ENCODE measurements at regions not wholly inside any gene's neighbourhood (a gene's known extent, or its start where the extent isn't known, plus 50 kb on each side); places are given as distances from the start of the nearest gene placed in this dataset.
A peak's percentile ranks its signal among the peaks of the same experiment; 100 is the strongest.

DNA sequence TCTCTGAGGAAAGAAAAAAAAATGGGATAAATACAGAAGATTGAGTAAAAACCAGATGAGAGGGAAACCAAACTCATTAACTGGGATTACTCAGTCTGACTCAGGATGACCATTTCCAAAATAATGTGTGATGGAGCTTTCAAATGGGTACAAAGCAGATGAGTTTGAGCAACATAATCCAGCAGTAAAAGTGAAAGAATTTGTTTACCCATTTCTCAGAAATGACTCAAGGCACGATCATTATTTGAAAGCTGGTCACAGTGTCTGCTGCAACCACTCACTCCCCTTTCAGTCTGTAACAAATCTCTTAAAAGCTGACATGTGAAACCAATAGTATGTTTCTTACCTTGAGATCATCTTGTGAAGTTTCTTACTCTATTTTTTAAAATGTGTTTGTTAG lies 104.7 kb upstream of the KLF14 start:
- Histone ChIP-seq H3K27ac (ENCODE audit: low read depth, low read length) (peak overlapping the region; percentile 62), H4K20me1 (ENCODE audit: insufficient read depth, low read length) (no peaks in the 10 kb centered on the region), H3K4me3 (ENCODE audit: insufficient read depth, low read length) (peak overlapping the region; percentile 6), H3K4me1 (ENCODE audit: insufficient read depth, low read length) (peaks cover 26% of the 10 kb centered on the region), H3K36me3 (ENCODE audit: insufficient read depth, low read length) (no peaks in the 10 kb centered on the region), H3K27me3 (ENCODE audit: insufficient read depth, low read length) (no peaks in the 10 kb centered on the region), H3K4me2 (ENCODE audit: insufficient read depth, low read length) (peak overlapping the region; percentile 66), H2AFZ (ENCODE audit: low read length) (no peak overlapping the region), H3K79me2 (ENCODE audit: insufficient read depth, low read length) (no peaks in the 10 kb centered on the region), H3K9me3 (ENCODE audit: low read depth, low read length) (no peaks in the 10 kb centered on the region)
- TF ChIP-seq, protein P1, sequence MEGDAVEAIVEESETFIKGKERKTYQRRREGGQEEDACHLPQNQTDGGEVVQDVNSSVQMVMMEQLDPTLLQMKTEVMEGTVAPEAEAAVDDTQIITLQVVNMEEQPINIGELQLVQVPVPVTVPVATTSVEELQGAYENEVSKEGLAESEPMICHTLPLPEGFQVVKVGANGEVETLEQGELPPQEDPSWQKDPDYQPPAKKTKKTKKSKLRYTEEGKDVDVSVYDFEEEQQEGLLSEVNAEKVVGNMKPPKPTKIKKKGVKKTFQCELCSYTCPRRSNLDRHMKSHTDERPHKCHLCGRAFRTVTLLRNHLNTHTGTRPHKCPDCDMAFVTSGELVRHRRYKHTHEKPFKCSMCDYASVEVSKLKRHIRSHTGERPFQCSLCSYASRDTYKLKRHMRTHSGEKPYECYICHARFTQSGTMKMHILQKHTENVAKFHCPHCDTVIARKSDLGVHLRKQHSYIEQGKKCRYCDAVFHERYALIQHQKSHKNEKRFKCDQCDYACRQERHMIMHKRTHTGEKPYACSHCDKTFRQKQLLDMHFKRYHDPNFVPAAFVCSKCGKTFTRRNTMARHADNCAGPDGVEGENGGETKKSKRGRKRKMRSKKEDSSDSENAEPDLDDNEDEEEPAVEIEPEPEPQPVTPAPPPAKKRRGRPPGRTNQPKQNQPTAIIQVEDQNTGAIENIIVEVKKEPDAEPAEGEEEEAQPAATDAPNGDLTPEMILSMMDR (IDR thresholded peaks at IDR 0.05; ENCODE audit: extremely low read depth, low read depth, low read length), result no peak
- peak; percentile 95 for DNase-seq (ENCODE audit: insufficient read length, low spot score, missing footprints)

DNA sequence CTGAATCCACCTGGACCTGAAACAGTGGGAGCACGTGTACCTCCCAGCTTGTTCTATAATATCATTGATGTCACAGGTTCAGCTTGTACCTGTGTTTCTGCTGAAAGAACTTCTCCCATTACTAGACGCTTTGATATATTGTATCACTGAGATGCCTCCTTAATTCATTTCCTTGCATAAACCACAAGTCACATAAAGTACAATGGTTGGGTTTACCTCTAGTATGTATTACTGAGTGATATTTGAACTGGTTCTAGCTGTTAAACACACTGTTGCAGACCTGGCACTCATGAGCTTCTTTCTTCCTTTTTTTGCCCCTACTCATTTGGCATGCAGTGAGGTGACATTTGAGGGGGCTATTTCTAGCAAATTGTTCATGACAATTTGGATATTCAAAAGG lies 106.6 kb upstream of the KLF14 start:
- Histone ChIP-seq H4K20me1 (ENCODE audit: insufficient read depth, low read length) (no peaks in the 10 kb centered on the region), H2AFZ (ENCODE audit: low read length) (no peak overlapping the region), H3K27ac (ENCODE audit: low read depth, low read length) (no peak overlapping the region), H3K4me3 (ENCODE audit: insufficient read depth, low read length) (no peak overlapping the region), H3K9me3 (ENCODE audit: low read depth, low read length) (no peaks in the 10 kb centered on the region), H3K4me1 (ENCODE audit: insufficient read depth, low read length) (peaks cover 40% of the 10 kb centered on the region), H3K4me2 (ENCODE audit: insufficient read depth, low read length) (no peak overlapping the region), H3K79me2 (ENCODE audit: insufficient read depth, low read length) (no peaks in the 10 kb centered on the region), H3K36me3 (ENCODE audit: insufficient read depth, low read length) (no peaks in the 10 kb centered on the region), H3K27me3 (ENCODE audit: insufficient read depth, low read length) (no peaks in the 10 kb centered on the region)
- TF ChIP-seq, protein P1 (IDR thresholded peaks at IDR 0.05; ENCODE audit: extremely low read depth, low read depth, low read length), result no peak
- no peak for DNase-seq (ENCODE audit: insufficient read length, low spot score, missing footprints)

DNA sequence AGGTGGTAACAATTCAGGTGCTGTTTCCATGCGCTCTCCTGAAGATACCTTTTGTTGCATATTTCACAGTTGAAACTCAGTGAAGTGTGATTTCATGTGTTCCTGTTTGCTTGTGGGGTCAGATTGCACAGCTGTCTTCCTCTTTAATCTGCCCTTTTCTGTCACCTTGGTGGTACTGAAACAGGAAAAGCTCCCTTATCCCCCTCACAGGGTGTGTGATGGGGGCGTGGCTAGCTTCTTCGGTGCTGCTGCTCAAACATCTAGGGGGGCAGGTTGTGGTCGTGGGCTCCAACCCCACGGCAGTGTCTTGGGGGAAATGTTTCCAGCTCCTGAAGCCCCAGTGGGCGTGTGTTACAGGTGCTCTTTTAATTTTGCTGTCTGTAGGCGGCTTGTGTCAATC lies 107.4 kb upstream of the KLF14 start:
- Histone ChIP-seq H2AFZ (ENCODE audit: low read length) (no peak overlapping the region), H3K27ac (ENCODE audit: low read depth, low read length) (no peak overlapping the region), H3K4me1 (ENCODE audit: insufficient read depth, low read length) (peaks cover 46% of the 10 kb centered on the region), H4K20me1 (ENCODE audit: insufficient read depth, low read length) (no peaks in the 10 kb centered on the region), H3K27me3 (ENCODE audit: insufficient read depth, low read length) (no peaks in the 10 kb centered on the region), H3K9me3 (ENCODE audit: low read depth, low read length) (no peaks in the 10 kb centered on the region), H3K4me3 (ENCODE audit: insufficient read depth, low read length) (no peak overlapping the region), H3K4me2 (ENCODE audit: insufficient read depth, low read length) (no peak overlapping the region), H3K79me2 (ENCODE audit: insufficient read depth, low read length) (no peaks in the 10 kb centered on the region), H3K36me3 (ENCODE audit: insufficient read depth, low read length) (no peaks in the 10 kb centered on the region)
- TF ChIP-seq, protein P1 (IDR thresholded peaks at IDR 0.05; ENCODE audit: extremely low read depth, low read depth, low read length), result no peak
- DNase-seq (ENCODE audit: insufficient read length, low spot score, missing footprints), result no peak

DNA sequence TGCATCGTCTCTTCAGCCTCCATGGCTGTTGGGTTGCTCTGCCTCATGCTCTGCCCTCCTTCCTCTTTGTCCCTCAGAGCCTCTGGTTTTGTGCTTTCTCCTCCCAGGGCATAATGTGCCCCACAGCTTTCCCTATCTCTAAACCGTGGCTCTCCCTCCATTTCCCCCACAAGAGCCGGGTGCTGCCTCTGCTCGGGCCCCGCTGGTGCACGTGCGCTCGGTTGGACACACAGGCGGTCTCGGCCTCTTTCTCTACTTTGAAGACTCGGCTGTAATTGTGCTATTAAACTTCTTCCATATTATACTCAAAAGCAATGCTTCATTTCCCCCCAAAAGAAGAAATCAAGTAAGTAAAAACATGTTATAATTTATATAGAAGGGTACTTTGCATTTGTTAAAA lies 109.7 kb upstream of the KLF14 start:
- Histone ChIP-seq H3K4me3 (ENCODE audit: insufficient read depth, low read length) (no peak overlapping the region), H3K27me3 (ENCODE audit: insufficient read depth, low read length) (no peaks in the 10 kb centered on the region), H4K20me1 (ENCODE audit: insufficient read depth, low read length) (no peaks in the 10 kb centered on the region), H3K79me2 (ENCODE audit: insufficient read depth, low read length) (no peaks in the 10 kb centered on the region), H3K4me1 (ENCODE audit: insufficient read depth, low read length) (peaks cover 50% of the 10 kb centered on the region), H3K4me2 (ENCODE audit: insufficient read depth, low read length) (no peak overlapping the region), H3K27ac (ENCODE audit: low read depth, low read length) (no peak overlapping the region), H3K9me3 (ENCODE audit: low read depth, low read length) (no peaks in the 10 kb centered on the region), H3K36me3 (ENCODE audit: insufficient read depth, low read length) (no peaks in the 10 kb centered on the region), H2AFZ (ENCODE audit: low read length) (no peak overlapping the region)
- TF ChIP-seq, protein P1 (IDR thresholded peaks at IDR 0.05; ENCODE audit: extremely low read depth, low read depth, low read length), result no peak
- DNase-seq (ENCODE audit: insufficient read length, low spot score, missing footprints), result no peak
